RKO (cell line): ENCODE measurements at regions not wholly inside any gene's neighbourhood (a gene's known extent, or its start where the extent isn't known, plus 50 kb on each side); places are given as distances from the start of the nearest gene placed in this dataset.
"Not testable (repeated sequence)": the region's sequence is repeated elsewhere in the genome, so short reads cannot be mapped to it uniquely, and the experiment has no call there.

ENCODE experiments used
- DNase-seq: peaks from one replicate; pipeline ENCODE4 v3.0.0-alpha.2; 2016; ENCODE audit warnings: low spot score

DNA sequence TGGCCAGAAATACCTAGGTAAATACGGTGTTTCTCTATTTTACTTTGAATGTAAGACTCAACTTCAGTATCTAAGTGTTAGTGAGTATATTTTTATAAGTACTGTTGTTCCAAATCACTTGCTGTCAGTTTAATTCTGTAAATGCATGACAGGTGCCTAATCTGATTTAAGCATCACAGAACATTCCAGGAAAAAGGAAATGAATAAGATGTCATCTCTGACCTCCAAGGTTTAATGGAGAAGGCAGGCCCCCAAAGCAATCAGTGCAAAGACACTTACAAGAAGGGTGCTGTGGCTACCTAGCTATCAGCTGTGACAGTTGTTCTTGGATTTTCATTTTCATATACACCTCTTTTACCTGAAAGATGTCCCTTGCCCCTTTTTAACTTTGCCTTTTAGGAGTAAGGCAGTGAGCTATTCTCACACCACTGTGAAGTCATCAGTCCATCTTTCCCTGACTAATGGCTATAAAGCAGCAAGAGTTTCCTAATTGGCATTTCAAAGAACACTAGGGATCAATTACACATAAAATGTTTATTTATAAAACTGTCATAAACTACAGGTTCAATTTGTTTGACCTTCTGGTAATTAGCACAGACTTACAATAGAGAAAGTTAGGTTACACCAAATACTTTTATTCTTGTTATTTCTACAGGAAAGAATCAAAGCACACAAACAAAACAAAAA is 427.6 kb downstream of the SPRY2 start:
- no peak for DNase-seq

DNA sequence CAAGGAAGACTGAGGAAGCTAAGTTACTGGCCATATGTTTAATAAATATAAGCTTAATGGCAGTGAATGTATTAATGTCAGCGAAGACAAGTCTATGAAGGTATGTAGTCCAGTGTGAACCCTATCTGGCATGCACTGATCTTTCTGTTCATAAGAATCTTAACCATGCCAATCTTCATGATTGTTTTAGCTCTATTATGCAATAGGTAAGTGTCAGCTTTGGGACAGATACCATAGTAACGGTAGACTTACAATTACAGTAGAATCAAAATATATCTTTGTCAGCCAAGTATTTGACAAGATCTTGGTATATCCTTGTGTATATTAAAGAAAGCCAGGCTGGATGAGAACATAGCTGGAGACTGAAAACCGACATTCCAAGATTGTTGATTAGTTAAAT is 428.5 kb downstream of the SPRY2 start:
- no peak for DNase-seq

DNA sequence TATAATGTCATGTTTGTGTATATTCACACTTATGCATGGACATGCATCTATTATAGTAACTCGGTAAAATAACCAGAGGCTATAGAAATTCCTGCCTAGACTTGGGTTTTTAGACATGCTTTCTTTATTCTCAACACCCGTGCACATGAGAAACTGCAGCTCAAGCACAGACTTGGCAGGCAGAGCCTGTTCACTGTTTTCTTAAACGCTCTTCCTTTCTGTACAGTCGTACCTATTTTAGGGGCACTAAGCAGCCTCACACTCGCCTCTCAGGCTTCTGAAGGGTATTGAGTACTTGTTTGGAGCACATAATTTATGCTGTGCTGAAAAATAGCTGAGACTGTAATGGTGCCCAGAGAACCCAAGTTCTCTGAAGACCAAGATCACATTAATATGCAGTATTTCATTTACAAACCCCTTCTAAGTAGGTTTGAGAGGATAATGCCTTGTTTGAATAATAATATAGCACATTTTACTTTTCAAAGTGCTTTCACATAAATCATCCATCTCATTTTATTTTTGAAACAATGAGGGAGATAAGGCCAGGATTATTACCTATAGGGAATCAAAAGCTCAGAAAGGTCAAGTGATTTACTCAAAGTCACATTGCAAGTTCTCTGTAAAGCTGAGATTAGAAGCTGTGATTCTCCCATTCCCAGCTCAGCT is 429.9 kb downstream of the SPRY2 start:
- DNase-seq, result no peak

DNA sequence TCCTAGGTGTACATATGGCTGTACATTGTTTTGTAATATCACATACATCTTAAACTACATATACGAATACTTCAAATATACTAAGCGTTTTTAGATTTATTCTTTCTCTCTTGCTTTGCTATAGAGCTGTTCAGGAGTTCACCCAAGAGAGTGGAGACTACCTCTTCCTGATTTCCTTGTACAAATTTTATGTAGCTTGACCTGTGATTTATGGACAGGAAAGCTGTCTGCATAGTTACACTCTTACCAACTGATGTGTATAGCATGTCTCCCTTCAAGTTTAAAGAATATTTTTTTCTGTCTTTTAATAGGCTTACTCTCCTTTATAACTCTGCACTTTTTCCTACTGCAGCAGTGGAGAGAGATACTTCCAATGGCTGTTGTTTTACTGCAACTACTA is 428.7 kb downstream of the NDFIP2 start:
- no peak for DNase-seq

DNA sequence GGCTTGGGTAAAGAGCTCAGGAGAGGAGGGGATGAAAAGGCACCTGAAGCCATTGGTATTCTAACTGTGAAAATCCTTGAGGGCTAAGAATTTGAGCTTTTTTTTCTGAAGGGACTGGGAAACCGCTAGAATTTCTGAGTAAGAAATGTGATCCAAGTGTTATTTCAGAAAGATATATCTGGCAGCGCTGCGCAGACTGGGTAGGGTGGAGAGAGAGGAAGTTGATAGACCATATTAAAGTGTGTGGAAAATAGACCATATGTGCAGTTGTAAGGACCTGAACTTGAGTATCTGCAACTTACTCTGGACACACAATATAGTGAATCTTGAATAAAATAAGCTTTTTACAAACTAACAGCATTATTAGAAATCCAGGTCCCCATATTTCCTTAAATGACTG is 427.4 kb downstream of the NDFIP2 start:
- no peak for DNase-seq

DNA sequence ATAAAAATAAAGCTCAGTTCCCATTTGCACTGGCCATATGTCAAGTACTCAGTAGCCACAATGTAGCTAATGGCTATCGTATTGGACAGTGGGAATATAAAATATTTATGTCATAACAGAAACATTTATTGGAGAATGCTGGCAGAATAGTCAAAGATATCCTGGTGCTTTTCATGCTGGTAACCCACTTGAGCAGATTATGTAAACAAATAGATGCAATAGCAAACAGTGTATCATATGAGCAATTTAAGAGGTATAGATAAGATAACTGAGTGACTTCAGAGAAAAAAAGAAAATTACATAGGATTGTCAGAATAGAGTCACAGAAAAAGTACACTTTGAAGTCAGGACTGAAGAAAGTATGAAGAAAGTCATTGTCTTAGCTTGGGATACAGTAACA is 426.6 kb downstream of the NDFIP2 start:
- DNase-seq, result no peak

DNA sequence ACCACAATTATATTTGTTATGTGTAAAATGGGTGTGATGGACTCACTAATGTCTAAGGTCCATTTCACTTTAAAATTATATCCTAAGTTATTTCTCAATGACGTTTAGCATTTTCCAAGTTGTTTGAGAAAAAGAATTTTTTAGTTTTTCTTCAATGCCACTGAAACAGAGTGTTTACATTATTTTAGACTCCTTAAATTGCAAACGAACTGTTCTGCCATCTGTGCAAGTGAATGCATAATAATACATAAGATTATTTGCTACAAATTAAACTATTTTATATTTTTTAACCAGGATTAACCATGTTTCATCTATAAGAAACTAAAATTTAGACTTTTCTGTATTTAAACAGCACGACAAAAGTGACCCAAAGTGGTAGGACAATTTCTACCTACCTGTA is 425.4 kb downstream of the NDFIP2 start:
- no peak for DNase-seq

DNA sequence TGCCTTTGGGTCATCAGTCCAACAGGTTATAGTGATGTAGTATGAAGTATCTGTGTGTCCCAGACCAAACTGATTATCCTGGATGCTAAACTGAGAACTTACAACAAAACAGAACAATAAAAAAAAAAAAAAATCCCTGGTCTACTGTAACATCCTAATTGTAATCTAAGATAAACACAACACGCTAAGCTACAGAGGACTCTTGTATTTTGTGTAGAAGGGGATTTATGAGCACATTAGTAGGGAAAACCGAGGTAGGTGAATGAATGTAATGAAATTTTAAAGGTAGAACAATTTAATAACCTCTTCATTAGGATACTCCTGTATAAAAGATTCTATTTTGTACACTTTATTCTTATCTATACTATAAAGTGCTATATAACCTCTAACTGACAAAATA is 424.1 kb downstream of the NDFIP2 start:
- DNase-seq, result no peak

DNA sequence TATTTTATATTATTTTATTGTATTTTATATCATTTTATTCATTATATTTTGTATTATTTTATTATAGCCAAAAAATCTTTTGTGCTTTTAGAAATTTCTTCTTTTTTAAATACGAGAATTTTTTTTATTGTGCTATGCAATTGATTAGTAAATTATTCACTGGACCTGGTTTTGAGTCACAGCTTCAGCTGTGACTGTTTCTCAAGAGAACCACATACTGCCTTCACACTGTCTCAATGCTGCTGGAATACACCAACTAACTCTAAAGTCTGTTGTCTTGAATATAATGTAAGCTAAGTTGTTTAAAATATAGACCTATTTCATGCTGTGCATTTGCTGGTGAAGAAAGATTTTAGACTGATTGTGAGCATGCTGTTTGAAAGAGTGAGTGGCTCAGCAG is 423.6 kb downstream of the NDFIP2 start:
- DNase-seq, result no peak

DNA sequence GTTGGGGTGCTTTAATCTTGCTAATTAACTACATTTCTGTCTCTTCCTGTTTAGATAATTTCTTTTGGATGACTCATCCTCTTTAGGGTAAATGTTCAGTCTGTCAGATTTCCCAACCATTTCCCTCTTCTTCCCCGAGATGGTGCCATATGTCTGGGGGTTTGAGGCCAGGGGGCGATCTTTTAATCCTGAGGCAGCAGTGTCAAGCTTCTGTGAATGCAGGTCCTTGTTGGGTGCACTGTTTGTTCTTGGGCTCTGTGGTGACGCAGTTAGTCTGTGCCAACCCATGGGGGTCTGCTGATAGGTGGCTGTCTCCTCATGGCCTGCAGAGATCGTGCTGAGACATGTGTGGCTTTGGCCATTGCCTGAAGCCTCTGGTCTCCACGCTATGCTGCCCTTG is 420.4 kb downstream of the NDFIP2 start:
- DNase-seq, result no peak

DNA sequence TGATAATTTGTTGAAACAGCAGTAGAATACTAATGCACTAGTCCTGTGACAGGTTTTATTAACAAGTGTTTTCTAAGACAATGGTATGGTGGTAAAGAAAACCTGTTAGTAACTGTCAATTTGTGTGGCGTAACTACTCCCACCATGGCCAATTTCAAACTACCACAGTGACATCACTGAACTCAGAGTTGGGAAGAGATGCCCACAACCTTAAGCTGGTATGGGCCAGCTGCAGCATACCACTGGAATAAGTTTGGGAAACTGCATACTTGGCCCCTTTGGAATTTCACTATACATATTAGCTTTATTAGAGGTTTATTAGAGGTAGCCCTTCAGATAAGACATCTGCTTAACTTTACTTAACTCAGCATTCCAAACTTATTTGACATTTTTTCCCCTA is 419.4 kb downstream of the NDFIP2 start:
- DNase-seq, result no peak

DNA sequence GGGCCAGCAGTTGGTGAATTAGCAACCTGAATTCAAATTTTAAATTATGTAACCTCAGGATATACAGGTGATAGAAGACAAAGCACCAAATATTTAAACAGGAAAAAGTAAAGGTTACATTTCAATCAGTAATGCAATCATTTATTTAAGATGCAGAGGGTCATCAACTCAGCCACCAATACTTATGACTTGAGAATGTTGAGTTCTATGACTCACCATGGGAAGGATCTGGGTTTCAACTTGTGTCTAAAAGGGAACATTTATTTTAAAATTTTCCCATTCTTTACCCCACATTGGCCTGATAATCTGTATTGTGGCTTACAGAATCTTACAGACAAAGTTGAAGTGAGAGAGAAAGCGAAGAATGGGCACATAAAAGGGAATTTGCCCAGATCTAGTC is 418.0 kb downstream of the NDFIP2 start:
- no peak for DNase-seq

DNA sequence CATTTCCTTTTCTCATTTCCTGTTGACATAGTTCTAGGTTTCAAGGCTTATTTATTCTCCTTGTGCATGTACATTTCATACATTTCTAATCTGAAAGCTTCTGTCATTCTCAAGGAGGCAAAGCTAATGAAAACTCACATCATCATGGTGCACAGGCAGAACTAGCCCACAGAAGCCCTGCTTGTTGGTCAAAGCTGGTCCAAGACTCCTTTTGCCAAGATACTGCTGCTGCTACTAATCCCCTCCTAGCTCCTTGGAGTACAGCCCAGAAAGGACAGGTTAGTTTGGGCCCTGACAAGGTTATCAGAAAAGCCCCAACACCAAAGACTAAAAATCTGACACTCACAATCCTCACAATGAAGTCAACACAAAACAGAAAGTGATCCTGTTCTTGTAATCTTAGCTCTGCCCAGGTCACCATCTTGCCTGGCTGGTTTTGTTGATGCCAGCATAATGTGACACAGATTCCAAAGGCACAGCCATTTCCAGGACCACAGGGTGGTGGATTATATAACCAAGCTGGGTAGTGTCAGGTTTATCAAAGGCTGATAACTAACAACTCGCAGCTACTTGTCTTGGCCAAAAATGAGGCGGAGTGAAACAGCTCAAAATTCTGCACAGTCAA is 417.4 kb downstream of the NDFIP2 start:
- no peak for DNase-seq

DNA sequence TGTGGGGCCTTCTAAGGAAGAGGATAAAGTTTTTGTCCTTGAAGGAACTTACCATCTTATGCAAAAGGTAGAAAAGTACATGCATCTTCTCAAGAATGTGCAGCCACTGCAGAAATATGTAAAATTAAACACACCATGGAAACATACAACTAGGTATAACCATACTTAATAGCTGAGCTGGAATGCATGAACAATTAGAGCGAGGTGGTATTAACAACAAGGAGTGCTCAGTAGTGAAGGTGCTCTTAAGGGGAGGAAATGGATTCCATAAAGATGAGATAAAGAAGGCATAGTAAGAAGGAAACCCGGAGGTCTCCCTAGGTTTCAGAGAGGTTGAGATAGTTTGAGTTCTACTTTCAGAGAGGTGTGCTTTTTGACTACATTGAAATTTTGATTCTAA is 415.9 kb downstream of the NDFIP2 start:
- no peak for DNase-seq

DNA sequence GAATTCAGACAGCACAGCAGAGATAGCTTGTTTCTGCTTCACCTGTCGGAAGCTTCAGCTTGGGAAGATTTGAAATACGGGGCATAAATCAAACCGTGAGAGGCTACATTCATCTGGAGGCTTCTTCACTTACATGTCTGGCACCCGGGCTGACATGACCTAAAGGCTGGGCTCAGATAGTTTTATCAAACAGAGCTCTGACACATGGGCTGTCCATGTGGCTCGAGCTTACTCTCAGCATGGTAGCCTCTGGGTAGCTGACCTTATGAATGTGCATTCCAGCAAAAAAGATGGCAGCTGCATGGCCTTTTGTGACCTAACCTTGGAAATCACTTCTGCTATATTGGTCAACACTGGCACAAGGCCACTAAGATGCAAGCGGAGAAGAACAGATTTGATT is 414.5 kb downstream of the NDFIP2 start:
- DNase-seq, result no peak

DNA sequence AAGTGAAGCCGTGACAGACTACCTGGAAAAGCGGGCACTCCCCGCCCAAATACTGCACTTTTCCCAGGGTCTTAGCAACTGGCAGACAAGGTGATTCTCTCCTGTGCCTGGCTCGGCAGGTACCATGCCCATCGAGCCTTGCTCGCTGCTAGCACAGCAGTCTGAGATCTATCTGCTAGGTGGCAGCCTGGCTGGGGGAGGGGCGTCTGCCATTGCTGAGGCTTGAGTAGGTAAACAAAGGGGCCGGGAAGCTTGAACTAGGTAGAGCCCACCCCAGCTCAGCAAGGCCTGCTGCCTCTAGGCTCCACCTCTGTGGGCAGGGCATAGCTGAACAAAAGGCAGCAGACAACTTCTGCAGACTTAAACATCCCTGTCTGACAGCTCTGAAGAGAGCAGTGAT is 406.3 kb downstream of the NDFIP2 start:
- not testable (repeated sequence) for DNase-seq

DNA sequence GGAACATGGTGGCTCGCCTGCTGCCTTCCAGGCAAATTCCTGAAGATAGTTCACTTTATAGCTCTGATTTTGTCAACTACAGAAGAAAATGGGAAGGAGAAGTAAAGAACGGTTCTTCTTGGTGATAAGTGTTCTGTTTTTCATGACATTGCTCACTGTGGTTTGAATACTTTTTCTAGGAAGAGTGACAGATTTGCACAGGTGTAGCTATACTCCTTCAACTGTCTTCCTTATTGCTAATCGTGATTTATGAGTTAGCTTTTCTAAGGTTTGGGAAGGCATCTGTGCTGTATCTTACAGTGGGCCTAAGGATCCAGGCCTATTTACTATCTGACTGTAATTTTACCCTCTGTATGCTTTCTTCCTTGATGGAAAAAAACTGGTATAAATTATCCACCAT is 405.6 kb downstream of the NDFIP2 start:
- no peak for DNase-seq

DNA sequence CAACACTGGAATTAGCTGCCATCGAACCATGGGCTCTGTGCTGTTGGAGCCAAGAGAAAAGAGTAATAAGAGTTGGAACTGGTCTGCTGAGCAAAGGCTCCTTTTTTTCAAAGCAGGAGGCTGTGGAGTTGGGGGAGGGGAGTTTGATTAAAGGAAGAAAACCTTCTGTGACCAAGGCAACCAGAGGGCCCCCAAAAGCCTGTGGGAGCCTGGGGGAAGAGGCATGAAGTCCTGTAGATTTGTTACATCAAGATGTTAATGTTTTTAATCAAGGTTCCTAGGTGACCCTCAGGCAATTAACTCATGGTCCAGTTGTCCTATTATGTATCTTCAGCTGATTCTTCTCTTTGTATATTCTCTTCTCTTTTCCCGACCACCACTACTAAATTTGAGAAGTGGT is 403.9 kb downstream of the NDFIP2 start:
- no peak for DNase-seq

DNA sequence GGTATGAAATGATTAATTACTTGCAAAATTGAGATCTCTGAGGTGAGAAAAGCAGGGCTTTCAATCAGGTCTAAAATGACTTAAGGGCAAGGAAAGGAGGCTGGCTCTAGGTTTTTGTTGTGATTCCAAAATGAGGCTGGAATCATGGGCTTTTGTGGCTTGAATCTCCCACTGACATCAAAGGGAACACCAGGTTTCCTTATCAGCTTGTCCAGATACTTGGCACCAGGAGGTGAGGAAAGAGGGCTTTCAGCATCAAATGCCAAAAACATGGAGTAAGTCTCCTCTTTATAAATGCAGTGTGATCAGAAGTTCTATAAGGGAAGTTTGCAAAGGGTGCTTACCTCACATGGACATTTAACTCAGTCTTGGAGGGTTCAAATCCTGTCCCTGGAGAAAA is 402.3 kb downstream of the NDFIP2 start:
- DNase-seq, result no peak

DNA sequence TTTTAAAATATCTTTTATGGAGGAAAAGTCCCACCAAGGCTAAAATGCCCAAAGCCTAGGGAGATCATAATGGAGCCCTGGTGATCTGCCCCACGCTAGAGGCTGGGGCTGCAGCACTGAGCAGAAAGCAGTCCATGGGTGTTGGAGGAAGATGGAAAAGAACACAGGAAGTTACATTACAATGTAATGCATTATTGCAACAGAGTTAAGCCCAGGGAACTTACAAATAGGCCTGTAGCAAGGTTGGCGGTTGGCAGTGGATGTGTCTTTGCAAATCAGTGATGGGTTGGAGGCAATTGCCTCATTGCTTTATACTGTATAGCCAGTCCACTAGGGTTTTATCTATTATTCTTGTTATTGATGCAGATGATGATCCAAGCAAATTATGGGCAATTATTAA is 399.9 kb downstream of the NDFIP2 start:
- no peak for DNase-seq

DNA sequence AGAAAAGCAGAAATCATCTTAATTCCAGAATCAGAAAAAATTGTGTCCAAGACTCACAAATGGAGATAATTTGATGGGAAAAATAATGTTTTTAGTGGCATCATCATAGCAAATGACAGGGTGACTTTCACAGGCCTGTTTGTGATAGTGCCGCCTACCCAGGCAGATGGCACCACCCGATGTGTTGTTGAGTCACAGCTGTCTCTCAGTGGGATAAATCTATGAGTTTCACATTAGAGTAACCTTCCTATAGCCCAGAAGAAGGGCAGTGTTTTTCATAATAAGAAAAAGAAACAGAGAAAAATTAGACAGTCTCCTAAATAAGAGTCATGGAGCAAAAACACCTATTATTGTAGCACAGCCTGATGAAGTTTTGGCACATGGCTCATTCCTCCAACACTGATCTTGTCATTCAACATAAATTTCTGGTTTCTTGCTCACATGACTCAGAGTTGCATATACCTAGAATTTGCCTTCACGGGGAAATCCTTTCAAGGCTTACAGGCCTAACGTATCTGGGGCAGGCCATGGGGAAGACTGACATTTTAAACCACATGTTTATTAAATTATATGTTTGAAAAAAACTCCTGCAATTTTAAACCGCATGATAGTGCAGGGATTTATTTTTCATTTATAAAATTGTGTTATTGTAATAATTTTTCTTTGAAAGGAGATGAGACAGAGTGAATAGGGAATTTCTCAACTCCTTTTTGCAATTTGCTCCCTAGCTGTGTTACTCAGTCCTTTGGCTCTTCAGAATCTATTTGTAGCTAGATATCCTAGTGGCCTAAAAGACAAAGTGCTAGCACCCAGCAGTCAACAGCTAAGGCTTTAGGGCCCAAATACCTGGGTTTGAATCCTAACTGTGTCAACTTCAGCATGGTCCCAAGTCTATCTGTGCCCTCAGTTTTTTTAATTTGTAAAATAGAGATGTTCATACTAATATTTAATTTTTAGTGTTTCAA is 393.7 kb downstream of the NDFIP2 start:
- DNase-seq, result peak; percentile 11

DNA sequence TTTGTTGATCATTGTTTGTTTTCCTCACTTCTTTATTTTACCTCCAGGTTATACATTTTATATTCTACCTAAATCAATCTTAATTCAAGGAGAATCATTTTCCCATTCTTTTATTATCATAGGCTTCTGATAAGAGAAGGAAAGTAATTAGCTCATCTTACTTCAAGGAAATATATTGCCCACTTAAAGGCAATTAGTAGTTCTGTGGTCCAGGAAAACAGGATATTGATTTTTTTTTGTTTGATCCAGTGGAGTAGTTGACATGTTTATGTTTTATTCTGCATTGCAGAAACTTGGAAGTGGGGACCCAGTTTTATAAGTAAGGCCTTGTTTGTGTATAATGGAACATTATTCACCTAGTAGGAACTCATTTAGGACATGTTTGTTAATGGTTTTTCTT is 390.6 kb downstream of the NDFIP2 start:
- no peak for DNase-seq

DNA sequence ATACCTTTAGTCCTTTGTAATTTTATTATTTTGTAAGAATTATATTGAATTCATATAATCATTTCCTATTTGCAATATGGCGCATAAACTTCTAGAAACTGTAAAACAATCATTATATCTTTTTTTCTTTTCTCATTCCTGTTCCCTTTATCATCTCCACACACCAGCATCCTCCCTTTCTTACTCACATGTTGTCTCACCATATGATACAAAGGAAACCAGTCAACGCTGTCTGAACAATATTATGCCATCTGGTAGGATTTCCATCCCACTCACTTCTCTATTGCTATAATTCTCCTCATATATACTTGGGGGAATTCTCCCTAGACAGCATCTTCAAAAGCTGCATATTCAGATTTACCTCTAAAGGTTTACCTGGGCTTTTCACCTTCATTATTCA is 389.8 kb downstream of the NDFIP2 start:
- peak; percentile 25 for DNase-seq
